Ascending aorta (tissue), 2 donors: ENCODE measurements at regions not wholly inside any gene's neighbourhood (a gene's known extent, or its start where the extent isn't known, plus 50 kb on each side); places are given as distances from the start of the nearest gene placed in this dataset.

Source experiments
- DNase-seq, 2 donors: peaks; one replicate each; pipeline ENCODE4 v3.0.0-alpha.2; 2019; ENCODE audit warnings: low spot score in 2 of 2
- H3K27ac ChIP-seq, 2 donors: fragments of 200-600 bp; sonication (generic); one replicate each; pipeline ENCODE4 v1.5.1; 2016 to 2017; ENCODE audit warnings: mild to moderate bottlenecking in 1 of 2
- H3K27me3 ChIP-seq: fragments of 200-600 bp; sonication (generic); one replicate; pipeline ENCODE4 v1.5.1; 2017
- H3K36me3 ChIP-seq, 2 donors: fragments of 200-600 bp; sonication (generic); one replicate each; pipeline ENCODE4 v1.5.1; 2016
- H3K4me1 ChIP-seq, 2 donors: fragments of 200-600 bp; sonication (generic); one replicate each; pipeline ENCODE4 v1.5.1; 2016 to 2017; ENCODE audit warnings: mild to moderate bottlenecking in 1 of 2
- H3K4me3 ChIP-seq, 2 donors: fragments of 200-600 bp; sonication (generic); one replicate each; pipeline ENCODE4 v1.5.1; 2016 to 2017; ENCODE audit warnings: mild to moderate bottlenecking in 1 of 2
- H3K9me3 ChIP-seq, 2 donors: fragments of 200-600 bp; sonication (generic); one replicate each; pipeline ENCODE4 v1.5.1; 2016
- intact Hi-C: fragments of 100-400 bp; cut with DNase I; formaldehyde crosslinking; loops from one replicate; pipeline ENCODE4 v1.15.1; 2023
- TF ChIP-seq, protein P1 (sequence below), 3 experiments: fragments of 200-600 bp in 2 of 3; fragments of 450-650 bp in 1 of 3; sonication (generic) in 2 of 3; IDR thresholded peaks; one replicate each; pipeline ENCODE4 v1.5.1; 2016 to 2019; ENCODE audit warnings: antibody characterized with exemption in 3 of 3, mild to moderate bottlenecking in 1 of 3, moderate library complexity in 1 of 3

- intact Hi-C loops: no loop called here
- TF ChIP-seq, protein P1, sequence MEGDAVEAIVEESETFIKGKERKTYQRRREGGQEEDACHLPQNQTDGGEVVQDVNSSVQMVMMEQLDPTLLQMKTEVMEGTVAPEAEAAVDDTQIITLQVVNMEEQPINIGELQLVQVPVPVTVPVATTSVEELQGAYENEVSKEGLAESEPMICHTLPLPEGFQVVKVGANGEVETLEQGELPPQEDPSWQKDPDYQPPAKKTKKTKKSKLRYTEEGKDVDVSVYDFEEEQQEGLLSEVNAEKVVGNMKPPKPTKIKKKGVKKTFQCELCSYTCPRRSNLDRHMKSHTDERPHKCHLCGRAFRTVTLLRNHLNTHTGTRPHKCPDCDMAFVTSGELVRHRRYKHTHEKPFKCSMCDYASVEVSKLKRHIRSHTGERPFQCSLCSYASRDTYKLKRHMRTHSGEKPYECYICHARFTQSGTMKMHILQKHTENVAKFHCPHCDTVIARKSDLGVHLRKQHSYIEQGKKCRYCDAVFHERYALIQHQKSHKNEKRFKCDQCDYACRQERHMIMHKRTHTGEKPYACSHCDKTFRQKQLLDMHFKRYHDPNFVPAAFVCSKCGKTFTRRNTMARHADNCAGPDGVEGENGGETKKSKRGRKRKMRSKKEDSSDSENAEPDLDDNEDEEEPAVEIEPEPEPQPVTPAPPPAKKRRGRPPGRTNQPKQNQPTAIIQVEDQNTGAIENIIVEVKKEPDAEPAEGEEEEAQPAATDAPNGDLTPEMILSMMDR (IDR thresholded peaks at IDR 0.05): no peak
- no peak overlapping the region for H3K4me3 ChIP-seq
- H3K27ac ChIP-seq: no peak overlapping the region
- H3K27me3 ChIP-seq: no peaks in the 10 kb centered on the region
- no peak for DNase-seq
- H3K9me3 ChIP-seq: no peaks in the 10 kb centered on the region
- no peaks in the 10 kb centered on the region for H3K4me1 ChIP-seq
- no peaks in the 10 kb centered on the region for H3K36me3 ChIP-seq
Measured at GRCh38 chr7:80288175-80289122, 153.8 kb downstream of the GNAI1 start.

- Histone ChIP-seq H3K27me3 (no peaks in the 10 kb centered on the region), H3K4me3 (no peak overlapping the region), H3K36me3 (no peaks in the 10 kb centered on the region), H3K4me1 (no peaks in the 10 kb centered on the region), H3K9me3 (no peaks in the 10 kb centered on the region), H3K27ac (no peak overlapping the region)
- DNase-seq: no peak
- TF ChIP-seq, protein P1 (IDR thresholded peaks at IDR 0.05): no peak
- intact Hi-C loops: no loop called here
Measured at GRCh38 chr7:80287400-80288174, 153.0 kb downstream of the GNAI1 start.

- intact Hi-C loops: no loop called here
- Histone ChIP-seq H3K27ac (no peak overlapping the region), H3K4me3 (no peak overlapping the region), H3K4me1 (no peaks in the 10 kb centered on the region), H3K27me3 (no peaks in the 10 kb centered on the region), H3K9me3 (no peaks in the 10 kb centered on the region), H3K36me3 (no peaks in the 10 kb centered on the region)
- TF ChIP-seq, protein P1 (IDR thresholded peaks at IDR 0.05): no peak
- DNase-seq: no peak
Measured at GRCh38 chr7:80286611-80287010, 152.0 kb downstream of the GNAI1 start.

- Histone ChIP-seq H3K4me1 (no peaks in the 10 kb centered on the region), H3K9me3 (no peaks in the 10 kb centered on the region), H3K27me3 (no peaks in the 10 kb centered on the region), H3K4me3 (no peak overlapping the region), H3K36me3 (no peaks in the 10 kb centered on the region), H3K27ac (no peak overlapping the region)
- DNase-seq: no peak
- intact Hi-C loops: no loop called here
- TF ChIP-seq, protein P1 (IDR thresholded peaks at IDR 0.05): no peak
Measured at GRCh38 chr7:80284855-80285254, 150.2 kb downstream of the GNAI1 start.

GRCh38 chr7:80279760-80280159, 145.1 kb downstream of the GNAI1 start:
- DNase-seq: no peak
- Histone ChIP-seq H3K9me3 (no peaks in the 10 kb centered on the region), H3K4me3 (no peak overlapping the region), H3K27me3 (no peaks in the 10 kb centered on the region), H3K27ac (no peak overlapping the region), H3K36me3 (no peaks in the 10 kb centered on the region), H3K4me1 (no peaks in the 10 kb centered on the region)
- TF ChIP-seq, protein P1 (IDR thresholded peaks at IDR 0.05): no peak
- intact Hi-C loops: no loop called here
